H1 (cell line): ENCODE measurements at regions not wholly inside any gene's neighbourhood (a gene's known extent, or its start where the extent isn't known, plus 50 kb on each side); places are given as distances from the start of the nearest gene placed in this dataset.

ENCODE experiments used
- CTCF ChIP-seq, 3 experiments: IDR thresholded peaks; 1 replicate in 2 of 3; 2 replicates in 1 of 3; pipeline versions ENCODE4 v1.5.1 to v1.6.1; 2011; ENCODE audit warnings: low read length in 3 of 3, mild to moderate bottlenecking in 3 of 3, inconsistent platforms in 2 of 3, low read depth in 1 of 3, moderate library complexity in 1 of 3; ENCODE audit not compliant: insufficient read depth in 1 of 3; ENCODE audit errors: control extremely low read depth in 1 of 3
- E2F6 ChIP-seq: IDR thresholded peaks from 2 replicates; pipeline ENCODE4 v1.6.1; 2012; ENCODE audit warnings: inconsistent platforms
- PHF8 ChIP-seq: fragments of 200-600 bp; sonication (generic); conservative IDR thresholded peaks from 2 replicates; pipeline ENCODE4 v1.7.1; 2012; ENCODE audit warnings: low read depth, mild to moderate bottlenecking, inconsistent platforms, low read length, moderate library complexity
- POLR2A ChIP-seq, 2 experiments: IDR thresholded peaks; 1 replicate in 1 of 2; 2 replicates in 1 of 2; pipeline ENCODE4 v1.6.1; 2011; ENCODE audit warnings: low read depth in 2 of 2, low read length in 2 of 2, mild to moderate bottlenecking in 2 of 2; ENCODE audit errors: control extremely low read depth in 1 of 2

- TF ChIP-seq E2F6 (no peak), CTCF (IDR thresholded peaks at IDR 0.05; ENCODE audit: control extremely low read depth in 1 of 3, insufficient read depth in 1 of 3, low read depth in 1 of 3, low read length in 3 of 3) (no peak), PHF8 (no peak), POLR2A (IDR thresholded peaks at IDR 0.05; ENCODE audit: control extremely low read depth in 1 of 2, low read depth in 2 of 2, low read length in 2 of 2) (no peak)
Measured at GRCh38 chr20:53769041-53769440, 175.4 kb upstream of the ZNF217 start (continued).
